Cardiac fibroblast (primary cell): ENCODE measurements at regions not wholly inside any gene's neighbourhood (a gene's known extent, or its start where the extent isn't known, plus 50 kb on each side); places are given as distances from the start of the nearest gene placed in this dataset.
A peak's percentile ranks its signal among the peaks of the same experiment; 100 is the strongest.

Source experiments
- DNase-seq, 2 donors: peaks; one replicate each; pipeline versions ENCODE4 v3.0.0 to v3.0.0-alpha.2; 2010; ENCODE audit warnings: low read depth in 2 of 2
- H3K4me3 ChIP-seq, 2 donors: replicated peaks in 1 of 2; 1 replicate in 1 of 2; 2 replicates in 1 of 2; pipeline ENCODE4 v1.5.1; 2011; ENCODE audit warnings: low read depth in 2 of 2, low read length in 2 of 2, mild to moderate bottlenecking in 2 of 2, moderate library complexity in 1 of 2
- TF ChIP-seq, protein P1 (sequence below): IDR thresholded peaks from one replicate; pipeline ENCODE4 v1.5.1; 2011; ENCODE audit warnings: low read depth, mild to moderate bottlenecking, low read length, inconsistent platforms

DNA sequence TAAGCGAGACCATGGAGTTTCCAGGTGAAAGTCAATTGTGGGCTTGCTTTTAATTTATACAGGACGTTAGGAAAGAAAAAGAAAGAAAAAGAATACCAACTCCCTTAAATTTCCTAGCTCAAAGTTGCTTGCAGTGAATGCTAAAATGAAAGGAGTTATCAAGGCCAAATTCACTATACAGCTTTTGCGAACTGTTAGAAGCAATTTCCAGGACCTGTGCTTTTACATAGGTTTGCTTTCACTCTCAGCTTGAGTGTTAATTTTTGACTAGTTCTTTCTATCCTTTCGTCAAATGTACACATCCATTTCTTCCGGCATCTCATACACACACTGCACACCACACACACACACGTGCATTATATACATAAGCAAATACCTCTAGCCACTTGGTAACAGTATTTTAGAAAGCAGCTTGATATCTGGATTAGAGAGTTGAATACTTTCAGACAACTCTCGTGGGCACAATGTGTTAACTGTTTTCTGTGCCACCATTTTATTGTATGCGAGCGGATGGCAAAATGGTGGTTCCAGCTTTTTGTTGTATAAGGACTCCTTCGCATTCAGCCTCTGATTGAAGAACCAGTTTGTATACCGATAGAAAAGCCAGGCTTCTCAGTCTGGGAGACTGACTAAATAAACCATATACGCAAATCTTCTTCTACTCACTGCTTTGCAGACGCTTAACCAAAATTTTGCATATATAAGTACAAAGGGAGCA is 381.8 kb downstream of the MTX2 start:
- TF ChIP-seq, protein P1, sequence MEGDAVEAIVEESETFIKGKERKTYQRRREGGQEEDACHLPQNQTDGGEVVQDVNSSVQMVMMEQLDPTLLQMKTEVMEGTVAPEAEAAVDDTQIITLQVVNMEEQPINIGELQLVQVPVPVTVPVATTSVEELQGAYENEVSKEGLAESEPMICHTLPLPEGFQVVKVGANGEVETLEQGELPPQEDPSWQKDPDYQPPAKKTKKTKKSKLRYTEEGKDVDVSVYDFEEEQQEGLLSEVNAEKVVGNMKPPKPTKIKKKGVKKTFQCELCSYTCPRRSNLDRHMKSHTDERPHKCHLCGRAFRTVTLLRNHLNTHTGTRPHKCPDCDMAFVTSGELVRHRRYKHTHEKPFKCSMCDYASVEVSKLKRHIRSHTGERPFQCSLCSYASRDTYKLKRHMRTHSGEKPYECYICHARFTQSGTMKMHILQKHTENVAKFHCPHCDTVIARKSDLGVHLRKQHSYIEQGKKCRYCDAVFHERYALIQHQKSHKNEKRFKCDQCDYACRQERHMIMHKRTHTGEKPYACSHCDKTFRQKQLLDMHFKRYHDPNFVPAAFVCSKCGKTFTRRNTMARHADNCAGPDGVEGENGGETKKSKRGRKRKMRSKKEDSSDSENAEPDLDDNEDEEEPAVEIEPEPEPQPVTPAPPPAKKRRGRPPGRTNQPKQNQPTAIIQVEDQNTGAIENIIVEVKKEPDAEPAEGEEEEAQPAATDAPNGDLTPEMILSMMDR = no peak
- H3K4me3 ChIP-seq = no peak overlapping the region

DNA sequence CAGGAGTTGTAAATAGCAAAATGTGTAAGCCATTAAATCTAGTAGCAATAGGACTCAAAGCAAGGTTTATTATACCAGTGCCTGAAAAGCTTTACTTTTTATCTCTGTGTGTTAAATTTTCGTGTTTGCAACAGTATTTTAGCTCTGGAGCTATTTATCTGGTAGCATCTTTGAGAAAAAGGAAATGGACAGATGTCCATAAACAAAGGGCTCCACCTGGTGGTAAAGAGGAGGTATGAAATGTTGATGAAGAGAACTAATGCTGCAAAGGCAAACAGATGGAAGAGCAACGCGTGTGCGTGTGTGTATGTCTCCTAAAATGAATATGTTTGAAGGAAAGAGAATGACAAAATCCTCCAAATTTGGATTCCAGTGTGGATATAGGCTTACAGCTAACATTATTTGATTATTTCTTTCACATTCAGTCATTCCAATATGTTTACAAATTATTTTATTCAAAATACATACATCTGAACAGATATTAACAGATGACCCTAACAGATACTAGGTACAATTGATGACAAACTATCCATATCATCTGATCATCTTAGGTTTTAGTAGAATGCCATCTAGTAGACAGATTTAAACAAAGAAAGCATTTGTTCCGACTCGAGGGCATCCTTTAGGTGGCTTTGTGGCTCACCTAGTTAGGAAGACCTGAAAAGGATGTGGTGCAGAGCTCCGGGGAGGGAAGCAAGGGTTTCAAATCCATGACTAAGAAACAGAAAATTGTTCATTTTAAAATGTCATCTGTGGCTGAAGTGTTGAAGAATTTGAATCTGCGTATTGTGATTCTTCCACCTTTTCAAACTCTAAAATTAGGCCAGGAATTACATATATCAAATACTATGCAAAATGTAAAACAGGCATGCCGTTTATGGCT is 383.3 kb downstream of the MTX2 start:
- H3K4me3 ChIP-seq = no peak overlapping the region
- DNase-seq = peak; percentile 58 to 68
- TF ChIP-seq, protein P1 = peak; percentile 66

More for the DNA sequence above, 381.8 kb downstream of the MTX2 start:
- DNase-seq = no peak

DNA sequence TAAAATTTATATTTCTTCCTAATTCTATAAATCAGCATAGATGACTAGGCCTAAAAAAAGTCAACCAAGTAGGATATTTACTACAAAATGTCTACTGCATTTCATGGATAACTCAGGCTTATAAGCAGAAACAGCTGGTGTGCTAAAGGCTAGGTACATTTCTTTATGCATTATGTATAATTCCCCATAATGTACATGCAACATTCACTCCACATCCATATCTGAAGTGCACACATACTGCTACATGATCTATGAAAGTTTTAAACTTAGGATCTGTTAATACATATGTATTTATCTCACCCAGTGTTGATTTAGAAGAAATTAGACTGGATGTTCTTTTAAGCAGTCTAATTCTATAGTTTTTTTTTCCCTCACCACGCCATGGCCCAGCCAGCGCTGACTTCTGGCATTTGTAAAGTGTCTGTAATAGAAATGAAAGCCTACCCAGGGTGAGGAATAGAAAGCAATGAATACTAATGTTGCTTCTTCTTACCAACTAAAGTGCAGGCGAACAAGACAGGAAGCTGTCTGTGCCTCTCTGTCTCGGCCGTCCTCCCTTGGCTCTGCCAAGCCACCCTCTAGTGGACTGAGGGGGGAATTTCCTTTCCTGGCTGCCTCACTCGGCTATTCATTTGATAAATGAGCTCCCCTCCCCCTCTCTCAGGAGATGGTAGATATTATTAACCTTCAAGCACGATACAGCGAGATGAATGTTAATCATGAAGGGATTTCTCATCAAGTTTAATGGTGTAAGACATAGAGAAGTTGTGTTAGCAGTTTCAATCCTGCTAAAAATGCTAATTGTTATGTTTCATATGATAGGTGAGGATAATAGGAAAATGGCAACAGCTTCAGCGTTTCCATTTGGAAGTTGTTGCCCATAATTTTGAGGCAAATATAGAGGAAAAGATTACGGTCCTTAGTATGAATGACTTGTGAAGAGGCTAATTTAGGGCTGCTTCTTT is 384.5 kb downstream of the MTX2 start:
- TF ChIP-seq, protein P1 = peak; percentile 79
- H3K4me3 ChIP-seq = no peak overlapping the region
- peak; percentile 69 to 76 for DNase-seq

DNA sequence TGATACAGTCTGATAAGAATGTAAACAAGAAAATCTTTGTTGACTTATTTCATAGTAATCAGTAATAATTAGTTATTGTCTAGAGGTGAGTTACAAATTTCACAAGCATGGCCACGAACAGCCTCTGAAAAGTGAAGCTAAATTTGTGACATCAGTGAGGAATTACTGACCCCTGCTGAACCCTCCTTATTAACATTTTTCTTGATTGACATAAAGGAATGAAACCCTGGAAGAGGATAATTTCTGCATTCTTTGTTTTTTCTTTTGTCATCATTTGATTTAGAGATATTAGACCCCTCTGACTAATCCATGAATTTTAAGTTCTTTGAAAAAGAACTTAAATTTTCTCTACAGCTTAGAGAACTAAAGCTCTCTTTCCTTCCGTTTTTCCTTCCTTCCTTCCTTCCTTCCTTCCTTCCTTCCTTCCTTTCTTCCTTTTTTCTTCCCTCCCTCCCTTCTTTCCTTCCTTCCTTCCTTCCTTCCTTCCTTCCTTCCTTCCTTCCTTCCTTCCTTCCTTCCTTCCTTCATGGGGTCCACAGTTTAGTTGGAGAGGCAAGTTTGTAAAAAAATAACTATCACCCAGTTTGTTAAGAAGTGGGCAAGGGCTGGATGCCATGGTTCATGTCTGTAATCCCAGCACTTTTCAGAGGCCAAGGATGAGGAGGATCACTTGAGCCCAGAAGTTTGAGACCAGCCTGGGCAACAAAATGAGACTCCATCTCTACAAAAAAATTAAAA is 387.0 kb downstream of the MTX2 start:
- TF ChIP-seq, protein P1 = no peak

DNA sequence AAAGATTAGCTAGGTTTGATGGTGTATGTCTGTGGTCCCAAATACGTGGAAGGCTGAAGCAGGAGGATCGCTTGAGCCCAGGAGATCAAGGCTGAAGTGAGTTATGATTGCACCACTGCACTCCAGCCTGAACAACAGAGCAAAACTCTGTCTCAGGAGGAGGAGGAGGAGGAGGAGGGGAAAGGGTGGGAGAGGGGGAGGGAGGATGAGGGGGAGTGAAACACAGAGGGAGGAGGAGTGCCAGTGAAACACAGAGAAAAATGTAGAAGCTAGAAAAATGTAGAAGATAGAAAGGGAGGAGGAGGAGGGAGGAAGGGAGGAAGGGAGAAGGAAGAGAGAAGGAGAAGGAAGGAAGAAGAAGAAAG is 387.5 kb downstream of the MTX2 start:
- DNase-seq = no peak
- TF ChIP-seq, protein P1 = no peak
- no peak overlapping the region for H3K4me3 ChIP-seq

More for the DNA sequence above, 387.0 kb downstream of the MTX2 start:
- no peak for DNase-seq
- H3K4me3 ChIP-seq = no peak overlapping the region

DNA sequence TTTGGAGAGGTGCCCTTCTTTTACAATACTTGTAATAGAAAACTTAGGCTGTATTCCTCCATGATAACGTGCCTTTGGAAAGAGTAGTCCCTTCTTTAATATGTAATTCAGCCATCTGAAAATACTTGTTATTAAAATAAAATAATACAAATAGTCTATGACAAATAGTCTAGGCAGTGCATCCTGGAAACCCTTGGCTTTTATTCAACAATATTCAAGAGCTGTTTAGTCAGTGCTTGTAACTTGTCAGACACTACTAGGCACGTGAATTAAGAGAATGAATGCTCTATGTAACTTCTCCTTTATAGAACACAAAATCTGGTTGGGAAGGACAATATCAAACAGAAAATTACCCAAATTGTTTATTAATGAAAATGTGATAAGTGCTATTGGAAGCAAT is 388.2 kb downstream of the MTX2 start:
- TF ChIP-seq, protein P1 = no peak
- H3K4me3 ChIP-seq = no peak overlapping the region
- no peak for DNase-seq
